NCI-H2196 treated with DMSO at 0.1 percent for 48 hours (cell line): ENCODE measurements at regions not wholly inside any gene's neighbourhood (a gene's known extent, or its start where the extent isn't known, plus 50 kb on each side); places are given as distances from the start of the nearest gene placed in this dataset.

Source experiments
- DNase-seq: peaks from one replicate; lab custom pipeline; 2025; ENCODE audit not compliant: unreplicated experiment; lab: John Stamatoyannopoulos, UW

DNA sequence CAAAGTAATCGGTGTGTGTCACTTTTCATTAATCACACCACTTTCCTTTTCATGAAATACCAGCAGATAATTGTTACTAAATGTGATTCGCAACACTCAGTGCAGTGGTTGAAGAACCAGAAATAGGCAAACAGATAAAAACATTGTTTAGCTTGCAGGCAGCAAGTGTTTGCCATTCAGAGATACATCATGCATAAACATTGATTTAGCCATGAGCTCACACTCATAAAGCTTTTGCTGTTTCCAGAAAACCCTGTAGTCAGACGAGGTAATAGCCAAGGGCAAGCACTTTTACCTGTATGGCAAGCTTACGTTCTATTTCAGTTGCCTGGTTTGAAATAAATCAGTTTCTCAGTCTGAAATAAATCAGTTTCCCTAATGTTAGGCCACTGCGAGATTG is 542.0 kb upstream of the TENM3 start:
- no peak for DNase-seq

- DNase-seq, result no peak
These were observed 541.3 kb upstream of the TENM3 start for GRCh38 chr4:181701894-181702293.

DNA sequence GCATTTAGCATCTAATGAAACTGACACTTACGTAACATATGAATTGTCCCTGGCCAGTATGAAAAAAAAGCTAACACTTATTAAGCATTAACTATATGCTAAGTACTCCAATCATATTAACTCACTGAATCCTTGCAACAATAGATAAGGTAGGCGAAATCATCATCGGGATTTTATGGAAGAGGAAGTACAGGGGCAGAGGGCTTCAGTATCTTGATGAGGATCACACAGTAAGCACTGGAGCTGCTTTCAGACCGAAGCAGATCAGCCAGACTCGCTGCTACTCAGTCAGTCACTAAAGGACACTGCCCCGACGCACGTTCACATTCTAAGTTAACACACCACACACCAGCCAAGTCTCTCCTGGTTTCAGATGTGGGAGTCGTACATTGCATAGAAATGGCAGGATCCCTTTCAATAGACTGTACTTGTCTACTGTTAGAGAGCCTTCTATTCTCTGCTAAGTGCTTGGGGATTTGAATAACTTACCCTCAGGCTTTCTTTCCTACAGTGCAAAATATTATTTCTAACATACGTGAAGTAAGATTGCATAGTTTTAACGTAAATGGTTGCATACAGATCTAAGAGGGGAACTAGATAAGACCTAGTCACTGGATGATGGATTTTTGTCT is 540.2 kb upstream of the TENM3 start:
- DNase-seq, result no peak

- no peak for DNase-seq
These were observed 533.1 kb upstream of the TENM3 start for GRCh38 chr4:181710143-181710542.

DNA sequence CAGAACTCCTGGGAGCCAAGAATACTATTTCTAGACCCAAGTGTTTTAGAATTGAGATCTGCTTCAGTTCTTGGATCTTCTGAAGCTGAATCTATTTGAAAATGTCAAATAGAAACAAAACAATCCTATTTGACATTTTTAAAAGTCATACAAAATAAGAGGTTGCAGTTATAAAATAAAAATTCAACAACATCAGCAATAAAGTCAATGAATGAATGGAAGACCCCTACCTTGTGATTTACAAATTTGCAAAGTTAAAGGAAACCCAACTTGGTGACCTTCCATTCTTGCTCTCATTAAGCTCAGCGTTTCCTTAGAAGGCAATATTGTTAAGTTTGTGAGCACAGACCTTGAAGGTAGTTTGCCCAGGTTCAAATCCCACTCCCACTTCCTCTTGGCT is 531.8 kb upstream of the TENM3 start:
- no peak for DNase-seq

- no peak for DNase-seq
These were observed 514.8 kb upstream of the TENM3 start for GRCh38 chr4:181728305-181728966.

- DNase-seq, result no peak
These were observed 511.3 kb upstream of the TENM3 start for GRCh38 chr4:181731900-181732299.

DNA sequence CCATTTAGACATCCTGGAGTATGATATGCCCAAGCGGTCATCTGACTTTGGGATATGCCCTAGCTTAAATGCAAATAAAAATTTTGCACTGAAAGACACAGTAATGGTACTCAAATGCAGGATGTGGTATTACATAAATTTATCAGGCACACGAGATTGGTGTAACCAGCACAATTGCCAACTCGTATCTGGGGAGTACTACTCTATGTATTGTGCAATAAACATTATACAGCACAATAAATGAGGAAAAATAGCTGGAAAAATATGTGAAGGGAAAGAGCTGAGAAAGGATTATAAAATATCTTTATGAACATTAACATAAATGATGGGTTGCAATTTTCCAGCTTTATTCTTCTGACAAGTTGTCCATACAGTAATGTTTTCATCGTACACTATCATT is 505.5 kb upstream of the TENM3 start:
- no peak for DNase-seq

GRCh38 chr4:181739031-181739430 is 504.2 kb upstream of the TENM3 start:
- no peak for DNase-seq

GRCh38 chr4:181741513-181741912 is 501.7 kb upstream of the TENM3 start:
- no peak for DNase-seq

- DNase-seq, result no peak
These were observed 497.1 kb upstream of the TENM3 start for GRCh38 chr4:181745933-181746625.

DNA sequence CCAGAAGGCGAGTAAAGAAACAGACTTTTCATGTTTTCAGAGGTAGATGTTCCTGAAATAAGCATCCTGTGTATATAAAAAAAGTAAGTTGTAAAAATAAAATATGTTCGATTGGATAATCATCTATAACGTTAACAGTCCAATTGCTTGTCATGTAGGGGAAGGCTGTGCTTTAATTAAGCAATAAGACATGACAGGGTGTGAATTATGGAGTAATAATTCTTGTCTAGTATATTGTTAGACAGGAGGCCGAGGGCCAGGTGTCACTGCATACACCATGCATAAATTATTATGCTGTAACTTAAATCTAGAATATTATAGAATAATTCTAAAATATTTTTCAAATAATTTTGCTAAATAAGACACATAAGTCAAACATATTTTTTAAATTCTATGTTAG is 494.6 kb upstream of the TENM3 start:
- DNase-seq, result no peak

- no peak for DNase-seq
These were observed 490.7 kb upstream of the TENM3 start for GRCh38 chr4:181752516-181752915.

GRCh38 chr4:181753207-181753606 is 490.0 kb upstream of the TENM3 start:
- DNase-seq, result no peak

- DNase-seq, result no peak
These were observed 487.4 kb upstream of the TENM3 start for GRCh38 chr4:181755846-181756245.

DNA sequence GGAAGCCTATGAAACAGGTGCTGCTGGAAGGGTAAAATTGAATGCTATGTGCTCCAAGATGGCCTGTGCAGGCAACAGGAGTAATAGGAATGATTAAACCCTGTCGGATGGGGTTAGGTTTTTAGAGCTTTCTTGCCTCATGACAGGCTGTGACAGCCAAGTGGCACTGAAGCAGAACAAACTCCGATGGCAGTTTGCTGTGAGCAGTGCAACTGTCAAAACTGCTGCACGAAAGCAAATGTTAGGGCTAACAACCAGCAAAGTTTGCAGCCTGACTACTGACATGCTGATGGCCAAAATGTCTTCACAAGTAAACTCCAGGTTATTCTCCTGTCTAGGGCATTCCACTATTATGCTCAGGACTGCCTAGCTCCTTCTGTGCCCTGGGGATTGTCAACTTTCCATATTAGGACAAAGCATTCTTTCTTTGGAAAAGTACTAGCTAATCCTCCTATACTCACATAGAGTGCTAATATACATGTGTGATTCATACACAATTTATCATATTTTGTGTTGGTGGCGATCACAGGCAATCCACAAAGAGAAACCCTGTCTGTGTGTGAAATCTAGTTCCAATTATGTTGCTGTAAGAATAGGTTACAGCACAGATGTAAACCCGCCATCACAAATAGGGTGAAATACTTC is 486.6 kb upstream of the TENM3 start:
- no peak for DNase-seq

DNA sequence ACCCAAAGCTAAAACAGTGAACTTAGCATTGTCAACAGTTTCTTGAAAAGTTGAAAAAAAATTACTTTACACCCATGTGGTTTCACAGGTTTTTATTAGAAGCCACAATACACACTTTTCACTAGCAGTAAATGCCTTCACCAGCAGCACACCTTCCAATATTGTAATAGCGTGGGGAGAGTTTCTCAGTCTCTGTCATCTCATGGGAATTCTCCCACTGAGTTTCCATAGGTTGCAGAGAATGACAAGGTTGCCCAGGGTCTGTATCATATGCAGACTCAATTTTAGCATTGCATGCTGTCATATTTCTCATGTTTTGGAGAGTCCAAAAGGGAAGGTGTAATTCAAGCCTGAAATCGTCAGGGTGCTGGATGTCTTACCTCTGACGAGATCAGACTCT is 486.1 kb upstream of the TENM3 start:
- no peak for DNase-seq

DNA sequence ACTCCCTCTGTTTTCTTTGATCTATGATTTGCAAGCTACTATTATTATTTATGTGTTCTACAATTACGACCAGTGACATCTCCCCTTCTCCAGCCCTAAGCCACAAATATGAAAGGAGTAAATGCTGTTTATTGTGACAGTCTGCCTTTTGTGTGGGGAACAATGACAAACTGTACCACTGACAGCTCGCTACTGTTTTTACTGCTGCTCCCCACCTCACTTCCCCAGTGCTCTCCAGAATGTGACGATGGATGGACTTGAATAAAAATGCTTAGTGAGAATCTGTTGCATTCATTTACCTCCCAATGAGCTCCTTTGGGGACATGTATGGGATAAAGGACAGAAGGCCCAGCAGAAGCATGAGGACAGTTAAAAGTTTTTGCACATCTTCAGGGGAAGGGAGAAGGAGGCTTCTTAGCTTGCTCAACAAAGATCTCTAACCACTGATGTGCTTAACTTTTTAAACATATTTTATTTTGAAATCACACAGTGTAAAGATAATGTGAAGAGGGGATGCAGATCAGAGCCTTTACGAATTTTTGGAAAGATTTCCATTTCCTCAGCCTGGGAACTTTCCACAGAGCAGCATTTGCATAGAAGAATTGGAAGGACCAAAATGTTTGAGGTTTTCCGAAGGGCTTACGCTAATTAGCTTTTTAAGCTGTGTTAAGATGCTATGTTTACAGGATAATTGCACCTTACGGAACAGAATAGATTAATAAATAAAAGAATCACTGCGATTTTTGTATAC is 485.1 kb upstream of the TENM3 start:
- no peak for DNase-seq

- no peak for DNase-seq
These were observed 482.6 kb upstream of the TENM3 start for GRCh38 chr4:181760560-181760959.

GRCh38 chr4:181761156-181761555 is 482.0 kb upstream of the TENM3 start:
- no peak for DNase-seq

DNA sequence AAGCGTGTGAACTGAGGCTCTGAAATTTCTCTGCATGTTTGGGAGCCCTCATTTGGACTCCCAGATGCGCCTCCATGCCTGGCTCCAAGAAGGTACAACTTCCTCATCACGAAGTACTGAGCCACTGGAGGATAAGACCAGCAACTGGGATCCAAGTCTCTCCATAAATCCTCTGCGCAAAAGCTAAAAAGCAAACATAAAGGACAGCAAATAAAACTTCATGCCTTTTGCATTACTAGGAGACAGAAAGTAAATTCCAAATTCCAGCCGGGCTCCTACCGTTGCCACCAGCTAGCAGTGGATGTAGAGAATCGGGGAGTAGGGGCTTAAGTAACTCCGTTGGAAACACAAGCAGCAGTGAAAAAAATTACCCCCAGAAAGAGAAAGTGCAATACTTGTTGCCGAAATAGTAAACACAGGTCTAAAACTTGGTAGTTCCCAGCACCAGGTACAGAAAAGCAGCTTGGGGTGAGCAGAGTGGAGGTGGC is 477.1 kb upstream of the TENM3 start:
- DNase-seq, result no peak
